ENCODE measurements at regions not wholly inside any gene's neighbourhood (a gene's known extent, or its start where the extent isn't known, plus 50 kb on each side); places are given as distances from the start of the nearest gene placed in this dataset.

DNA sequence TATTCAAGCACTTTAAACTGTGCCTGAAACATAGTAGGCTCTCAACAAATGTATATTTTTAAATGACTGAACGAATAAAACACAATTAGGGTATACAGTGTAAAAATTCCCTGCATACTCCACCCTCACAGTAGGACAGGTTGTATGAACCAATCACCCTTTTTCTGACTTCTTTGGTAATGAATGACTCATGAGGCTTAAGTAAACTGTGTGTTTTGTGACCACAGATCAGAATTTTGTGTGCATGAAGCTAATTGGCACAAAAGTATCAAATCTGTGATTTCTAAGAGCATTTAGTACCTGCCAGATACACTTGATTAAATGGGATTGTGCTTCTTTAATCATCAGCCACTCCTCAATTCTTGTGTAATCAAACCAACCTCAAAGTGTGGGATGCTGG lies 109.9 kb upstream of the MAP4K3 start:
- no peaks in the 10 kb centered on the region for H3K27me3 ChIP-seq (ENCODE audit: control insufficient read depth in 1 of 2, insufficient read depth in 2 of 2, low read length in 2 of 2)
- H3K27ac ChIP-seq (ENCODE audit: low read depth, low read length) = no peak overlapping the region
- no peaks in the 10 kb centered on the region for H3K36me3 ChIP-seq (ENCODE audit: control insufficient read depth in 1 of 2, insufficient read depth in 2 of 2, low read length in 2 of 2)
- no peak overlapping the region for H3K4me3 ChIP-seq (ENCODE audit: low read depth in 1 of 2, low read length in 2 of 2)
- H3K9ac ChIP-seq (ENCODE audit: low read depth in 1 of 2, low read length in 2 of 2) = no peak overlapping the region
- H3K9me3 ChIP-seq (ENCODE audit: control insufficient read depth in 1 of 2, low read length in 2 of 2) = no peaks in the 10 kb centered on the region
- peaks cover 14 to 24% of the 10 kb centered on the region in 2 donors for H3K4me1 ChIP-seq (ENCODE audit: control insufficient read depth in 1 of 2, insufficient read depth in 2 of 2, low read length in 2 of 2)

DNA sequence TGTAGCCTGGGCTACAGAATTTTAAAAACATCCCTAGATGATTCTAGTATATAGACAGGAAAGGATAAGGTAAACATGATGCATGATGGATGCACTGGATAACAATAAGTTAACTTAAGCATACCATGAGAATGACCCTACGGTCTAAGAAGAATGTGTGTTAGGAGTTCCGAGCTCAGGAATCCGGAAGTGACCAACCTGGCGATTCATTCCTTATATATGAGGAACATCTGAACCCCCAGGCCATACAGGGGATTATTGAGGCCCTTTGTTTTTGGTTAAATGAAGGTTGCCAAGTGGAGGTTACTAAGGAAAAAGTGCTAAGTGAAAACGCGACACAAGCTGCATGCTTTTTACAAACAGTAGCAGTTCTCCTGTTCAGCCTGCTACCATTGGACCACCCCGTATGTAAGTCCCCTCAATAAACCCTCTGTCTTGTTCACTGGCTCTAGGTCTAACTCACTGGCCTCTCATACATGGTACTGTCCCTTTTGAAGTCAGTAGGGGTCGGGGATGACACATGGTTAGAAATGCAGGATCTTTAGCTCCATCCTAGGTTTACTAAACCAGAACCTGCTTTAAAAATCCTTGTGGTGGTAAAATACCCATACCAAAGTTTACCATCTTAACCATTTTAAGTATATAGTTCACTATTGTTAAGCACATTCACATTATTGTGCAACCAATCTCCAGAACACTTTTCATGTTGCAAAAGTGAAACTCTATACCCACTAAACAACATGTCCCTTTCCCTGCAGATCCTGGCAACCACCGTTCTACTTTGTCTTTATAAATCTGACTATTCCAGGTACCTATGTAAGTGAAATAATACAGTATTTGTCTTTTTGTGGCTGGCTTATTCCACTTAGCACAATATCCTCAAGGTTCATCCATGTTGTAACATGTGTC lies 111.0 kb upstream of the MAP4K3 start:
- no peaks in the 10 kb centered on the region for H3K9me3 ChIP-seq (ENCODE audit: control insufficient read depth in 1 of 2, low read length in 2 of 2)
- H3K27ac ChIP-seq (ENCODE audit: low read depth, low read length) = no peak overlapping the region
- H3K36me3 ChIP-seq (ENCODE audit: control insufficient read depth in 1 of 2, insufficient read depth in 2 of 2, low read length in 2 of 2) = no peaks in the 10 kb centered on the region
- H3K9ac ChIP-seq (ENCODE audit: low read depth in 1 of 2, low read length in 2 of 2) = no peak overlapping the region
- H3K4me3 ChIP-seq (ENCODE audit: low read depth in 1 of 2, low read length in 2 of 2) = no peak overlapping the region
- H3K27me3 ChIP-seq (ENCODE audit: control insufficient read depth in 1 of 2, insufficient read depth in 2 of 2, low read length in 2 of 2) = no peaks in the 10 kb centered on the region
- H3K4me1 ChIP-seq (ENCODE audit: control insufficient read depth in 1 of 2, insufficient read depth in 2 of 2, low read length in 2 of 2) = peaks cover 14 to 24% of the 10 kb centered on the region in 2 donors

DNA sequence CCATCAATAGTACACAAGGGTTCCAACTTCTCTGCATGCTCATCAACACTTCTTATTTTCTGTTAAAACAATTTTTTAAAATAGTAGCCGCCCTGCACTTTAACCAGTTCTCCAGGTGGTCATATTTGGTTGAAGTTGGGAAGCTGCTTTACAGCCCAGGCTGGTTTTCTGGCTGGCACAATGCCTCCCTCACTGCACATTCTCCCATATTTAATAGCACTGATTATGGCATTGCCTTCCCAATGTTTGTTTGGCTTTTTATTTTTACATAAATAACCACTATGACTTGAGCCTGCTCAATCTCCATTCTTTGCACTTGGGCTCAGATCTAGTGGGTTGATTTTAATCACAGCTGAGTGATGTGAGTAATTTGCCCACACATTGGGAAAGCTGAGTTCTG lies 111.9 kb upstream of the MAP4K3 start:
- no peaks in the 10 kb centered on the region for H3K36me3 ChIP-seq (ENCODE audit: control insufficient read depth in 1 of 2, insufficient read depth in 2 of 2, low read length in 2 of 2)
- H3K9ac ChIP-seq (ENCODE audit: low read depth in 1 of 2, low read length in 2 of 2) = no peak overlapping the region
- no peaks in the 10 kb centered on the region for H3K9me3 ChIP-seq (ENCODE audit: control insufficient read depth in 1 of 2, low read length in 2 of 2)
- H3K27me3 ChIP-seq (ENCODE audit: control insufficient read depth in 1 of 2, insufficient read depth in 2 of 2, low read length in 2 of 2) = no peaks in the 10 kb centered on the region
- no peak overlapping the region for H3K4me3 ChIP-seq (ENCODE audit: low read depth in 1 of 2, low read length in 2 of 2)
- peaks cover 14 to 24% of the 10 kb centered on the region in 2 donors for H3K4me1 ChIP-seq (ENCODE audit: control insufficient read depth in 1 of 2, insufficient read depth in 2 of 2, low read length in 2 of 2)
- H3K27ac ChIP-seq (ENCODE audit: low read depth, low read length) = no peak overlapping the region

DNA sequence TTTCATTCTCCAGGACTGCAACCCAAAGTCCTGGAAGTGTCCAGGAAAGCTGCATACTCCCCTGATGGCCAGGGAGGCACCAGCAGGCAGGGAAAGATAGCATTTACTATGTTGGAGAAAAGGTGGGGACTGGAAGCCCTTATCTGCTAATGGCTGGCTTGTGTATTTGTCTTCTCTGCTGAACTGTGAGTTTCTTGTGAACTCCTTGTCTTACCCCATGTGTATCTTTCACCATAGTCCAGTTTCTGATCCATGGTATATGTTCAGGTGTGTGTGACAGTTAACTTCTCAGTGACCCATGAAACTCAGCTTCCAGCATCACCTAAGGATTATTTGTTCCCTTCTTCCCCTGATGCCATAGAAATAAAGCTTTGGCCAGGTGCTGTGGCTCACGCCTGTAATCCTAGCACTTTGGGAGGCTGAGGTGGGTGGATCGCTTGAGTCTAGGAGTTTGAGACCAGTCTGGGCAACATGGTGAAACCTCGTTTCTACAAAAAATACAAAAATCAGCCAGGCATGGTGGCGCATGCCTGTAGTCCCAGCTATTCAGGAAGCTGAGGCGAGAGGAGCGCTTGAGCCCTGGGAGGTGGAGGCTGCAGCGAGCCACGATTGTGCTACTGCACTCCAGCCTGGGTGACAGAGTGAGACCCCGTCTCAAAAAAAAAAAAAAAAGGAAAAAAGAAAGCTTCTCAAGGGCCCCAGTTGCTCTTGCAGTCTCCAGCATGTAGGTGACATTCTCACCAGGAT lies 112.8 kb upstream of the MAP4K3 start:
- no peaks in the 10 kb centered on the region for H3K27me3 ChIP-seq (ENCODE audit: control insufficient read depth in 1 of 2, insufficient read depth in 2 of 2, low read length in 2 of 2)
- no peak overlapping the region for H3K27ac ChIP-seq (ENCODE audit: low read depth, low read length)
- H3K9me3 ChIP-seq (ENCODE audit: control insufficient read depth in 1 of 2, low read length in 2 of 2) = no peaks in the 10 kb centered on the region
- no peaks in the 10 kb centered on the region for H3K36me3 ChIP-seq (ENCODE audit: control insufficient read depth in 1 of 2, insufficient read depth in 2 of 2, low read length in 2 of 2)
- no peak overlapping the region for H3K4me3 ChIP-seq (ENCODE audit: low read depth in 1 of 2, low read length in 2 of 2)
- no peak overlapping the region for H3K9ac ChIP-seq (ENCODE audit: low read depth in 1 of 2, low read length in 2 of 2)
- H3K4me1 ChIP-seq (ENCODE audit: control insufficient read depth in 1 of 2, insufficient read depth in 2 of 2, low read length in 2 of 2) = peaks cover 14 to 24% of the 10 kb centered on the region in 2 donors

DNA sequence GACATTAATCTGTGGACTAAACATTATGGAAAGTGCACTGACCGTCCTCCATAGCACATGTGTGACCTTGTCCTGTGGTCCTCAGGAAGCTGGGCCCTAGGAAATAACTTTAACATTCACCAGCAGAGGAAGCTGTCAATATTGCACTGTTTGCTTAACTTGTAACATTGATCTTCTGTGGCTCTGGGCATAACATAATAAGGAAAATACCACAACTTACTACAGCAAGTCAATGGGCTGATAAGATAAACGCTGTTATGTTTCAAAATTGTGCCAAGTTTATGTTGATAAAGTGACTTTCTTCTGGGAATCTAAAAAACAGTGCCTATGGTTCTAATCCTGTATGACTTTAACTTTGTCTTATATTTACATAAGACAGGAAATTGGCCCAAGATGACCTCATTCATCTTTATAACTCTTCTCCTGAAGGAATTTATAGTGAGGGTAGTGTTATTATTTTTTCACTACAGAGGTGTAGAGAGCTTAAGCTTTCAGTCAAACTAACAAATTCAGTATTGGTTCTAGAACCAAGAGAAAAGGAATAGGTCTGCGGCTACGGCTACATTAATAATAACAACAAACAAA lies 113.7 kb upstream of the MAP4K3 start:
- no peak overlapping the region for H3K9ac ChIP-seq (ENCODE audit: low read depth in 1 of 2, low read length in 2 of 2)
- no peak overlapping the region for H3K27ac ChIP-seq (ENCODE audit: low read depth, low read length)
- no peaks in the 10 kb centered on the region for H3K9me3 ChIP-seq (ENCODE audit: control insufficient read depth in 1 of 2, low read length in 2 of 2)
- no peaks in the 10 kb centered on the region for H3K36me3 ChIP-seq (ENCODE audit: control insufficient read depth in 1 of 2, insufficient read depth in 2 of 2, low read length in 2 of 2)
- no peak overlapping the region for H3K4me3 ChIP-seq (ENCODE audit: low read depth in 1 of 2, low read length in 2 of 2)
- peaks cover 14 to 24% of the 10 kb centered on the region in 2 donors for H3K4me1 ChIP-seq (ENCODE audit: control insufficient read depth in 1 of 2, insufficient read depth in 2 of 2, low read length in 2 of 2)
- H3K27me3 ChIP-seq (ENCODE audit: control insufficient read depth in 1 of 2, insufficient read depth in 2 of 2, low read length in 2 of 2) = no peaks in the 10 kb centered on the region

DNA sequence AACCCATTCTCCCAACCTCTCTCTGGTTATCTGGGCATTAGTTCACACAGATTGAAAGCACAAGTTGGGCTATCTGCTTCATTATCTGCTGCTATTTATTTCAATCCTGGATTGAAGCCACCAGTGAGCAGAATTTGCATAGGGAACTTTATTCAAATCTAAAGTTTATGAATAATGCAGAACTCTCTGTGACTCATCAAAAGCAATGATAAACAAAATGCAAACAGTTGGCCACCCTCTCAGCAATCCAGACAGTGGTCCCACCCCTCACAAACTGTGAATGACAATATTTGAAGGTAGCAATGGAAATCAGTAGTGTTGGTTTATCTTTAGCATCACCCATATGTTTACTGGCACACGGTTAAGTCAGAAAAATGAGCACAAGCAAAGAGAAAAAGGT lies 106.8 kb upstream of the TMEM178A start:
- H3K9me3 ChIP-seq (ENCODE audit: control insufficient read depth in 1 of 2, low read length in 2 of 2) = peaks cover 0 to 11% of the 10 kb centered on the region in 2 donors
- H3K4me3 ChIP-seq (ENCODE audit: low read depth in 1 of 2, low read length in 2 of 2) = no peak overlapping the region
- no peak overlapping the region for H3K9ac ChIP-seq (ENCODE audit: low read depth in 1 of 2, low read length in 2 of 2)
- H3K36me3 ChIP-seq (ENCODE audit: control insufficient read depth in 1 of 2, insufficient read depth in 2 of 2, low read length in 2 of 2) = no peaks in the 10 kb centered on the region
- no peaks in the 10 kb centered on the region for H3K27me3 ChIP-seq (ENCODE audit: control insufficient read depth in 1 of 2, insufficient read depth in 2 of 2, low read length in 2 of 2)
- H3K4me1 ChIP-seq (ENCODE audit: control insufficient read depth in 1 of 2, insufficient read depth in 2 of 2, low read length in 2 of 2) = no peaks in the 10 kb centered on the region
- H3K27ac ChIP-seq (ENCODE audit: low read depth, low read length) = no peak overlapping the region

DNA sequence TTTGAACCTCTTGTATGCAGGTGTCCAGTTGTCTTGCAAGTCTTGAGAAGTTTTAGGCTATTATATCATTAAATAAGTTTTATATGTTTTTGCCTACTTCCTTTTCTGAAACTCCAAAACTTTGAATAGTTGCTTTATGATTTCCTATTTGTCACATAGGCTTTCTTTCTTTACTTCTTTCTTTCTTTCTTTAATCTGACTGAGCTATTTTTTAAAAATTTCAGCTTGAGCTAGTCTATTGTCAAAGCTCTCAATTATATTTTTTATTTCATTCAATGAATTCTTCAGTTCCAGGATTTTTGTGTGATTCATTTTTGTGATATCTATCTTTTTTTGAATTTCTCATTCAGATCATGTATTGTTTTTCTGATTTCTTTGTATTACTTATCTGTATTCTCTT lies 102.1 kb upstream of the TMEM178A start:
- peaks cover 6 to 19% of the 10 kb centered on the region in 2 donors for H3K9me3 ChIP-seq (ENCODE audit: control insufficient read depth in 1 of 2, low read length in 2 of 2)
- peaks cover 0 to under 1% of the 10 kb centered on the region in 2 donors for H3K4me1 ChIP-seq (ENCODE audit: control insufficient read depth in 1 of 2, insufficient read depth in 2 of 2, low read length in 2 of 2)
- no peaks in the 10 kb centered on the region for H3K27me3 ChIP-seq (ENCODE audit: control insufficient read depth in 1 of 2, insufficient read depth in 2 of 2, low read length in 2 of 2)
- no peak overlapping the region for H3K27ac ChIP-seq (ENCODE audit: low read depth, low read length)
- H3K36me3 ChIP-seq (ENCODE audit: control insufficient read depth in 1 of 2, insufficient read depth in 2 of 2, low read length in 2 of 2) = no peaks in the 10 kb centered on the region
- H3K4me3 ChIP-seq (ENCODE audit: low read depth in 1 of 2, low read length in 2 of 2) = no peak overlapping the region
- H3K9ac ChIP-seq (ENCODE audit: low read depth in 1 of 2, low read length in 2 of 2) = no peak overlapping the region

DNA sequence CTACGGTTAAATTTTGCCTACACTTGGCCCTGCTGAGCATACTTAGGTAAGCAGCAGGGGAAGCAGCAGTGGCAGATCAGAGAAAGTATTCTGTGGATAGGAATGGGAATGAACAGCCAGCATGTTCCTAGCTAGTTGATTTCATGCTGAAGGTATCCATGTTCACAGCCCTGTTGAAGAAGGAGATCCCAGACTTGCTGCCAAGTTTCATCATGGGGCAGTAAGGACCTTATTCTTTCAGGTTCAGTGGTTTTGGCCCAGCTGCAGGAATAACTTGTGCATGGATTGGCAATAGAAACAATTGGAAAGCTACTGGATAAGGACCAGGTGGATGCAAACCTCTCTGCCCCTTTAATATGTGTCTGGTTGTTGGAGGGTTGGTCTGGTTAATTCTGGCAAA lies 98.2 kb upstream of the TMEM178A start:
- H3K36me3 ChIP-seq (ENCODE audit: control insufficient read depth in 1 of 2, insufficient read depth in 2 of 2, low read length in 2 of 2) = no peaks in the 10 kb centered on the region
- no peak overlapping the region for H3K9ac ChIP-seq (ENCODE audit: low read depth in 1 of 2, low read length in 2 of 2)
- H3K9me3 ChIP-seq (ENCODE audit: control insufficient read depth in 1 of 2, low read length in 2 of 2) = peaks cover 6 to 16% of the 10 kb centered on the region in 2 donors
- H3K4me1 ChIP-seq (ENCODE audit: control insufficient read depth in 1 of 2, insufficient read depth in 2 of 2, low read length in 2 of 2) = peaks cover 0 to 3% of the 10 kb centered on the region in 2 donors
- no peaks in the 10 kb centered on the region for H3K27me3 ChIP-seq (ENCODE audit: control insufficient read depth in 1 of 2, insufficient read depth in 2 of 2, low read length in 2 of 2)
- no peak overlapping the region for H3K27ac ChIP-seq (ENCODE audit: low read depth, low read length)
- no peak overlapping the region for H3K4me3 ChIP-seq (ENCODE audit: low read depth in 1 of 2, low read length in 2 of 2)

DNA sequence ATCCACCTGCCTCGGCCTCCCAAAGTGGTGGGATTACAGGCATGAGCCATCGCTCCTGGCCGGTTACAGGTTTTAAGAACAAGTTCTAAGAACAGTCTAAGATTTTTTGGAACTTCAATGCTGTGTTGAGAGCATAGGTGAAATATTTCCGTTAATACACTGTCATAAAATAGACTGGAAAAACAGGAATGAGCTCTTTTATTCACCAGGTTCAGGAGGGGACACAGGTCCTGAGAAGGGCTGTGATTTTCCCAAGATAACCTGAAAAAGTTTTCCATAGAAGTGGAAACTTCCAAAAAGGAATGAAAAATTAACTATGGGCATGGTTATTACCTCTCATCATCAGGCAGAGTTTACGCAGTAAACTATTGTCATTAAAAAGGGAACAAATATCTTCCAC lies 97.6 kb upstream of the TMEM178A start:
- H3K4me3 ChIP-seq (ENCODE audit: low read depth in 1 of 2, low read length in 2 of 2) = no peak overlapping the region
- H3K27ac ChIP-seq (ENCODE audit: low read depth, low read length) = no peak overlapping the region
- H3K9ac ChIP-seq (ENCODE audit: low read depth in 1 of 2, low read length in 2 of 2) = no peak overlapping the region
- H3K27me3 ChIP-seq (ENCODE audit: control insufficient read depth in 1 of 2, insufficient read depth in 2 of 2, low read length in 2 of 2) = no peaks in the 10 kb centered on the region
- H3K36me3 ChIP-seq (ENCODE audit: control insufficient read depth in 1 of 2, insufficient read depth in 2 of 2, low read length in 2 of 2) = no peaks in the 10 kb centered on the region
- peaks cover 6 to 10% of the 10 kb centered on the region in 2 donors for H3K9me3 ChIP-seq (ENCODE audit: control insufficient read depth in 1 of 2, low read length in 2 of 2)
- H3K4me1 ChIP-seq (ENCODE audit: control insufficient read depth in 1 of 2, insufficient read depth in 2 of 2, low read length in 2 of 2) = peaks cover 0 to 3% of the 10 kb centered on the region in 2 donors

DNA sequence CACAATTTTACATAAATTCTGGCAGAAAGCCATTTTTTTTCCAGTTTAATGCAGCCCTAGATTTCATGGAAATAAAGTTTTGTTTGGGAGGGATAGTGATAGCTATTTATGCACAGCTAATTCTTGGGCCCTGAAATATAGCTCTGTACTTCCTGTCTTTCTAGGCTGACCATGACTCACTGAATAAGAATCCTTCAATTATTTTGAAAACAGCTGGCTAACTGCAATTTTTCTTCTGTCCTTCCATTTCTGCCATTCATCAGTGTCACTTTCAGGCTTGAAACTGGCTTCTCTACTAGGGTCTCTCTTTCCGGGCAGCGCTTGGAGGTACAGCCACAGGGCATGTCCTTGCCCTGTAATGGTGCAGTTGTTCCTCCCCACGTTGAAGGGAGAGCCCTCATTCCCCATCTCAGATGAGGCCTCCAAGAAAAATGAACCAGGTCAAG lies 97.1 kb upstream of the TMEM178A start:
- H3K4me3 ChIP-seq (ENCODE audit: low read depth in 1 of 2, low read length in 2 of 2) = no peak overlapping the region
- peaks cover 0 to 3% of the 10 kb centered on the region in 2 donors for H3K4me1 ChIP-seq (ENCODE audit: control insufficient read depth in 1 of 2, insufficient read depth in 2 of 2, low read length in 2 of 2)
- no peak overlapping the region for H3K27ac ChIP-seq (ENCODE audit: low read depth, low read length)

More for the DNA sequence above, 97.1 kb upstream of the TMEM178A start:
- Histone ChIP-seq H3K27me3 (ENCODE audit: control insufficient read depth in 1 of 2, insufficient read depth in 2 of 2, low read length in 2 of 2) (no peaks in the 10 kb centered on the region), H3K9me3 (ENCODE audit: control insufficient read depth in 1 of 2, low read length in 2 of 2) (peaks cover 6 to 10% of the 10 kb centered on the region in 2 donors), H3K36me3 (ENCODE audit: control insufficient read depth in 1 of 2, insufficient read depth in 2 of 2, low read length in 2 of 2) (no peaks in the 10 kb centered on the region), H3K9ac (ENCODE audit: low read depth in 1 of 2, low read length in 2 of 2) (no peak overlapping the region)

All from duodenal mucosa (tissue), 2 donors.